ENCODE measurements at regions not wholly inside any gene's neighbourhood (a gene's known extent, or its start where the extent isn't known, plus 50 kb on each side); places are given as distances from the start of the nearest gene placed in this dataset.

GRCh38 chr13:22047785-22048104, 376.9 kb downstream of the FGF9 start:
- H3K27ac ChIP-seq, result no peak overlapping the region
- DNase-seq (ENCODE audit: low spot score in 2 of 2), result no peak
- H3K4me1 ChIP-seq, result no peaks in the 10 kb centered on the region
- H3K4me3 ChIP-seq, result no peak overlapping the region
- H3K9me3 ChIP-seq, result no peaks in the 10 kb centered on the region
- H3K36me3 ChIP-seq, result no peaks in the 10 kb centered on the region
- no peaks in the 10 kb centered on the region for H3K27me3 ChIP-seq
- TF ChIP-seq POLR2AphosphoS5 (IDR thresholded peaks at IDR 0.05) (no peak), CTCF (IDR thresholded peaks at IDR 0.05) (no peak), POLR2A (IDR thresholded peaks at IDR 0.05) (no peak)
- intact Hi-C loops (cut with DNase I; ENCODE audit: low total_unique reads), result no loop called here

- H3K4me3 ChIP-seq, result no peak overlapping the region
- TF ChIP-seq CTCF (IDR thresholded peaks at IDR 0.05), result no peak
- no peak for TF ChIP-seq POLR2A (IDR thresholded peaks at IDR 0.05)
- TF ChIP-seq POLR2AphosphoS5 (IDR thresholded peaks at IDR 0.05), result no peak
- intact Hi-C loops (cut with DNase I; ENCODE audit: low total_unique reads), result no loop called here
- no peaks in the 10 kb centered on the region for H3K9me3 ChIP-seq
- DNase-seq (ENCODE audit: low spot score in 2 of 2), result no peak
- no peaks in the 10 kb centered on the region for H3K36me3 ChIP-seq
- H3K27me3 ChIP-seq, result no peaks in the 10 kb centered on the region
- H3K4me1 ChIP-seq, result no peaks in the 10 kb centered on the region
- no peak overlapping the region for H3K27ac ChIP-seq
These were observed 378.5 kb downstream of the FGF9 start for GRCh38 chr13:22049384-22049783.

GRCh38 chr13:22050951-22051563, 380.2 kb downstream of the FGF9 start:
- Histone ChIP-seq H3K4me1 (no peaks in the 10 kb centered on the region), H3K27me3 (no peaks in the 10 kb centered on the region), H3K4me3 (no peak overlapping the region), H3K36me3 (no peaks in the 10 kb centered on the region), H3K9me3 (no peaks in the 10 kb centered on the region), H3K27ac (no peak overlapping the region)
- intact Hi-C loops (cut with DNase I; ENCODE audit: low total_unique reads), result no loop called here
- no peak for DNase-seq (ENCODE audit: low spot score in 2 of 2)
- TF ChIP-seq CTCF (IDR thresholded peaks at IDR 0.05) (no peak), POLR2A (IDR thresholded peaks at IDR 0.05) (no peak), POLR2AphosphoS5 (IDR thresholded peaks at IDR 0.05) (no peak)

- Histone ChIP-seq H3K4me3 (no peak overlapping the region), H3K36me3 (no peaks in the 10 kb centered on the region), H3K27me3 (no peaks in the 10 kb centered on the region), H3K27ac (no peak overlapping the region), H3K9me3 (no peaks in the 10 kb centered on the region), H3K4me1 (no peaks in the 10 kb centered on the region)
- no peak for TF ChIP-seq POLR2AphosphoS5 (IDR thresholded peaks at IDR 0.05)
- DNase-seq (ENCODE audit: low spot score in 2 of 2), result no peak
- intact Hi-C loops (cut with DNase I; ENCODE audit: low total_unique reads), result no loop called here
These were observed 382.2 kb downstream of the FGF9 start for GRCh38 chr13:22053053-22053452.

- H3K4me3 ChIP-seq, result no peak overlapping the region
- intact Hi-C loops (cut with DNase I; ENCODE audit: low total_unique reads), result no loop called here
- H3K36me3 ChIP-seq, result no peaks in the 10 kb centered on the region
- H3K4me1 ChIP-seq, result no peaks in the 10 kb centered on the region
- no peak for TF ChIP-seq CTCF (IDR thresholded peaks at IDR 0.05)
- no peak for TF ChIP-seq POLR2AphosphoS5 (IDR thresholded peaks at IDR 0.05)
- no peak for TF ChIP-seq POLR2A (IDR thresholded peaks at IDR 0.05)
- no peak for DNase-seq (ENCODE audit: low spot score in 2 of 2)
- H3K27me3 ChIP-seq, result no peaks in the 10 kb centered on the region
- no peak overlapping the region for H3K27ac ChIP-seq
- no peaks in the 10 kb centered on the region for H3K9me3 ChIP-seq
These were observed 384.4 kb downstream of the FGF9 start for GRCh38 chr13:22055259-22055658.

GRCh38 chr13:22060187-22060586, 389.3 kb downstream of the FGF9 start:
- Histone ChIP-seq H3K4me1 (no peaks in the 10 kb centered on the region), H3K36me3 (no peaks in the 10 kb centered on the region), H3K4me3 (no peak overlapping the region), H3K27ac (no peak overlapping the region), H3K27me3 (no peaks in the 10 kb centered on the region), H3K9me3 (no peaks in the 10 kb centered on the region)
- intact Hi-C loops (cut with DNase I; ENCODE audit: low total_unique reads), result no loop called here
- TF ChIP-seq CTCF (IDR thresholded peaks at IDR 0.05) (no peak), POLR2AphosphoS5 (IDR thresholded peaks at IDR 0.05) (no peak), POLR2A (IDR thresholded peaks at IDR 0.05) (no peak)
- no peak for DNase-seq (ENCODE audit: low spot score in 2 of 2)
